ENCODE measurements at regions not wholly inside any gene's neighbourhood (a gene's known extent, or its start where the extent isn't known, plus 50 kb on each side); places are given as distances from the start of the nearest gene placed in this dataset.
"Not testable (repeated sequence)": the region's sequence is repeated elsewhere in the genome, so short reads cannot be mapped to it uniquely, and the experiment has no call there.

GRCh38 chr6:74050921-74051320, 354.9 kb downstream of the CD109 start:
- no peak for DNase-seq (ENCODE audit: low read depth)

GRCh38 chr6:74048387-74048786, 352.4 kb downstream of the CD109 start:
- DNase-seq (ENCODE audit: low read depth) = no peak

GRCh38 chr6:74044417-74045096, 348.6 kb downstream of the CD109 start:
- DNase-seq (ENCODE audit: low read depth) = peak; percentile 32

GRCh38 chr6:74041420-74041819, 345.4 kb downstream of the CD109 start:
- DNase-seq (ENCODE audit: low read depth) = no peak

GRCh38 chr6:74018825-74019224, 322.8 kb downstream of the CD109 start:
- DNase-seq (ENCODE audit: low read depth) = no peak

GRCh38 chr6:74015427-74015826, 319.4 kb downstream of the CD109 start:
- DNase-seq (ENCODE audit: low read depth) = no peak

GRCh38 chr6:74000666-74001490, 304.9 kb downstream of the CD109 start:
- no peak for DNase-seq (ENCODE audit: low read depth)

GRCh38 chr6:73990609-73991238, 294.7 kb downstream of the CD109 start:
- DNase-seq (ENCODE audit: low read depth) = not testable (repeated sequence)

GRCh38 chr6:73989428-73989827, 293.4 kb downstream of the CD109 start:
- DNase-seq (ENCODE audit: low read depth) = no peak

- peak; percentile 31 for DNase-seq (ENCODE audit: low read depth)
Observed at GRCh38 chr6:73985891-73986290, 289.9 kb downstream of the CD109 start.

GRCh38 chr6:73984571-73985210, 288.7 kb downstream of the CD109 start:
- no peak for DNase-seq (ENCODE audit: low read depth)

GRCh38 chr6:73983367-73983766, 287.4 kb downstream of the CD109 start:
- DNase-seq (ENCODE audit: low read depth) = no peak

- no peak for DNase-seq (ENCODE audit: low read depth)
Observed at GRCh38 chr6:73980096-73980495, 284.1 kb downstream of the CD109 start.

- DNase-seq (ENCODE audit: low read depth) = no peak
Observed at GRCh38 chr6:73978330-73978729, 282.3 kb downstream of the CD109 start.

- DNase-seq (ENCODE audit: low read depth) = not testable (repeated sequence)
Observed at GRCh38 chr6:73972518-73972917, 276.5 kb downstream of the CD109 start.

- DNase-seq (ENCODE audit: low read depth) = peak; percentile 63
Observed at GRCh38 chr6:73969971-73970970, 274.3 kb downstream of the CD109 start.

- DNase-seq (ENCODE audit: low read depth) = peak; percentile 3
Observed at GRCh38 chr6:73968221-73968757, 272.3 kb downstream of the CD109 start.

- DNase-seq (ENCODE audit: low read depth) = no peak
Observed at GRCh38 chr6:73965539-73966029, 269.6 kb downstream of the CD109 start.

GRCh38 chr6:73964241-73964854, 268.3 kb downstream of the CD109 start:
- DNase-seq (ENCODE audit: low read depth) = no peak

- no peak for DNase-seq (ENCODE audit: low read depth)
Observed at GRCh38 chr6:73962884-73963283, 266.9 kb downstream of the CD109 start.
